OCI-LY7 (cell line): ENCODE measurements at regions not wholly inside any gene's neighbourhood (a gene's known extent, or its start where the extent isn't known, plus 50 kb on each side); places are given as distances from the start of the nearest gene placed in this dataset.

ENCODE experiments used
- CTCF ChIP-seq: fragments of 200-600 bp; sonication (generic); conservative IDR thresholded peaks from 2 replicates; pipeline ENCODE4 v1.5.1; 2014; ENCODE audit warnings: mild to moderate bottlenecking, antibody characterized with exemption, low read length, moderate library complexity, mixed read lengths
- EZH2phosphoT487 ChIP-seq: fragments of 200-600 bp; sonication (generic); IDR thresholded peaks from 2 replicates; pipeline ENCODE4 v1.6.1; 2018; ENCODE audit warnings: low read depth, borderline replicate concordance, mild to moderate bottlenecking, mixed run types, antibody characterized with exemption, low read length, moderate library complexity, mixed read lengths

- TF ChIP-seq CTCF (no peak), EZH2phosphoT487 (no peak)
These were observed 273.2 kb downstream of the ENC1 start for GRCh38 chr5:74367241-74367733.
